Stimulated activated CD4-positive, alpha-beta T cell treated with anti-CD3 and anti-CD28 coated beads, TNF-alpha, amount 100 ng/mL, for 4 hours (primary cell): ENCODE measurements at regions not wholly inside any gene's neighbourhood (a gene's known extent, or its start where the extent isn't known, plus 50 kb on each side); places are given as distances from the start of the nearest gene placed in this dataset.

Source experiments
- DNase-seq, 3 experiments: peaks; one replicate each; pipeline ENCODE4 v3.0.0-alpha.2; 2020; ENCODE audit warnings: low read depth in 3 of 3

DNA sequence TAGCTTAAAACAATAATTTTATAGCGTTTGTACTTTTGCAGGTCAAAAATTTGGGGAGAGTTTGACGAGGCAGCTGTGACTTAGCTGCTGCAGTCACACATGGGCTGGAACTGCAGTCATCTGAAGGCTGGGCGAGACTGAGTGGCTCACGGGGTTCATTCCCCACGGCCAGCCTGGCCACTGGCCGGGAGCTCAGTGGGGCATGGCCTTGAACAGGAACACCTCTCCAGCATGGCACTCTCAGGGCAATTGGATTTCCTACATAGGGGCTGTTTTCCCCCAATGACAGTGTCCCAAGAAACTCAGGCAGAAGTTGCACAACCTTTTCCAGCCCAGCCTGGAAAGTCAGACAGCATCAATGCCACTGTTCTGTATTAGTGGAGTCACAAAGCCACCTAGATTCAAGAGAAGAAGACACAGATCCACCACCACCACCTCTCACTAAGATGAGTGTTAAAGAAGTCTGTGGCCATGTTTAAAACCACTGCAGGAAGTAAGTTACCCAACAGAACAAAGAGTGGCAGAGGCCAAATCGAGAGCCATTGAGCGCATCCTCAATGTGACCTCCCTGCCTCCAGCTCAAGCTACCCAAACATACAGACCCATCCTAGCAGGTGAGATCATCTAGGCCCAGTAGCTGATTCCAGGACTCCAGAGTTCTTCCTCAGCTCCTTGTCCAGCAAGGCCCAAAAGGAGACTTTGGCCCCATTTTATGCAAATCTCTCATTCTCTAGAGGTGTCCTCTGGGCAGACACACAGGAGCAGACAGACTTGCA, 618.7 kb upstream of the CADM1 start:
- no peak for DNase-seq

- DNase-seq, result no peak
Observed at GRCh38 chr11:116119158-116119557, 614.9 kb upstream of the CADM1 start.

- DNase-seq, result no peak
Observed at GRCh38 chr11:116118138-116118470, 613.9 kb upstream of the CADM1 start.

DNA sequence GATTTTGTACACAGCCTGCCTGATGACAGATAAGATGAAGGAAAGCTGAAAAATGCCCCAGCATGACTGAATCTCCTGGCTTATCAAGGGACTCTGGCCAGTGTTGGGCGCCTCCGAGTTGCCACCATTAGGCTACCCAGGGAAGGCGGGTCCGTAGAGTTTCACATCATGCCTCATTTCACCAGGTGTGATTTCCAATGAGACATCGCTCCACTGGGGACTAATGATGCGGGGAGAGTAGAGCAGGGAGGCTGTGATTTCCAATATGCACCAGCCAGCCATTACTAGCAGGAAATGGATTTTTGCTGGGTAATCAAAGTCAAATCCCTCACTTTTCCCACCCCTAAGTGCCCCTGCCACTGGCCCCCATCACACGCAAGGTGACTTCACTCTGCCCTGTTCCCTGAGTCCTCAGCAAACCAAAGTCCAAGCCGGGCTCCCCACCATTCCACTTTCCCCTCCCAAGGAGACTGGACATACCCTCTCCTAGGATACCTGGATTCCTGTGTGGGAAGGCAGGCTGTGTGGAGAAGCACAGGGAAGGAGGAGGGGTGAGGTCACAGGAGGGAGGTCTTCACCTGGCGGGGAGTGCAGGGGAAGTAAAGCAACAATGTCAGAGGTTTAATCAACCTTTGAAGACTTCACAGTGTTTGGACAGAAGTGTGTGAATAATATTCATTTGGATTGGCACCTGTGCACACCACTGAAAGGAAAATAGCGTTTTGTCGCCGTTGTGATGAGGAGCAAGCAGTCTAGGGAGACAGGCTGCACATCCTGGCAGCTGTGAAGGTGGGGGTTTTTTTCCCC, 613.3 kb upstream of the CADM1 start:
- DNase-seq, result no peak

- DNase-seq, result no peak
Observed at GRCh38 chr11:116115801-116116200, 611.6 kb upstream of the CADM1 start.

- DNase-seq, result no peak
Observed at GRCh38 chr11:116114198-116114651, 610.0 kb upstream of the CADM1 start.

DNA sequence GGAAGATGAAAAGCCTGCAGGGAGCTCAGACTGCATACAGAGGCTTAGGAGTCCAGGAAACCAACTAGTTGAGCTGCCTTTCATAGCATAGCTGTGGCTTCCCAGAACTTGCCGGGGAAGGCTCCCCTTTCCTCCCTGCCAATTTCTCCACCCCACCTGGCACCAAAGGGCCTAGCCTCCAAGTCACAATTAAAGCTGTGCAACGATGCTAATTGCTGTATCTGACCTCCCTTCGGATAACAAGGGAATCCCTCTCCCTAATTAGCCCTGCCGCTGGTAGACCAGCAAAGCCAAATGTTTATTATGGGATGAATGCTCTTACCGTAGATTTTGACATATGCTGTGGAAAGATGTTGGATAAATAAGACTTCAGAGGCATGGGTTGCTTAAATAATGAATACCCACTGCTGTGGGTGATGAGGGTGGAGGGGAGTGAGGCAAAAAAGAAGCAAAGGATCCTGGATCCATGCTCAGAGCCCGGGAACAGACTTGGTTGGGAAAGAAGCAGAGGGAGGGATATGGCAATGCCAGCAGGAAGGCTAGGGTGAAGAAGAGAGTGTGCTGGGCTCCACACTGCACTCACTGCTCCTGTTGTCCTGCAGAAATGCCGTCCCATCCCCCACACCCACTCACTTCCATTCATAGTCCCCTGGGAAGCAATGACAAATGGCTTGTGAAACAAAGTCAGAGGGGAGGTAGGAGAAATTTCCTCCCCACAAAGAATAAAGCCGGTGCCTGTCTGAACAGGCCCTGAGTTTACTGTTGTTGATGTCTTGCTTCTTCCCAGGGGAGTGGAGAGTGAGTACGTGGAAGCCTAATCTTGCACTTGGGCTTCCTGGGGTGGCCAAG, 608.1 kb upstream of the CADM1 start:
- DNase-seq, result no peak

DNA sequence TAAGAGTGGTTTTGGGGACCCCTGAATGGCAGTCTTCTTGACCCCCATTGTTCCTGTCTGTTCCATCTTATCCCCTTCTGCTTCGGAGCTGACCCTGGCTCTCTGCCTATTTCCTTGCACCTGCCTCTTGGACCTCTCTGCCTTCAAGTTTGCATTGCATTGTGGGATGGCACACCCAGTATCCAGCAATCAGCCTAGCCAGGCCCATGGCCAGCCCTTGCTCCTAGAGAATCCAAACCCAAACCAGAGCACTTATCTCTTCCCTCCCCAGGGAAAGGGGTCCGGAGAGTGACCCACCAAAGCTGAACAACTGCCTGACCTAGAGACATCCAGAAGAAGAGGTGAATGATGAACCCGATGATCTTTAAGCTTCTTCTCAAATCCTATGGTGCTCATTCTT, 607.3 kb upstream of the CADM1 start:
- no peak for DNase-seq

DNA sequence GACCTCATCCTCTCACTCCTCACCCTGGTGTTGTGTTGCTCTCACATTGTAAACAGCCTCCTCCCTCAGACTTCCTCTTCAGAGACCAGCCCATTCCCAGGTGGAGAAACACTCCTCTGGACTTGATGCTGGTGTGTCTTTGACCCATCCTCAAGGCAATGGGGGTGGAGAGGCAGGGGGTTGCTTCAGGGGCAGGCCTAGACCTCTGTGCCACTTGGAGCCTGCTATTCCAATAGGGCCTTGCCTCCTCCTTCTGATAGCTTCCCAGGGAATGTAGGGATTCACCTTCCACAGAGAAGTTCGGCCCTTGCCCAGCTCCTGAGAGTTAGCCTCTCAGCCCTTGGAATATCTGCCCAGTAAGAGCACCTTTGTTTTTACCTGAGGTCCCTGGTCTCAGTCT, 606.6 kb upstream of the CADM1 start:
- DNase-seq, result no peak

GRCh38 chr11:116110356-116110755, 606.1 kb upstream of the CADM1 start:
- no peak for DNase-seq

DNA sequence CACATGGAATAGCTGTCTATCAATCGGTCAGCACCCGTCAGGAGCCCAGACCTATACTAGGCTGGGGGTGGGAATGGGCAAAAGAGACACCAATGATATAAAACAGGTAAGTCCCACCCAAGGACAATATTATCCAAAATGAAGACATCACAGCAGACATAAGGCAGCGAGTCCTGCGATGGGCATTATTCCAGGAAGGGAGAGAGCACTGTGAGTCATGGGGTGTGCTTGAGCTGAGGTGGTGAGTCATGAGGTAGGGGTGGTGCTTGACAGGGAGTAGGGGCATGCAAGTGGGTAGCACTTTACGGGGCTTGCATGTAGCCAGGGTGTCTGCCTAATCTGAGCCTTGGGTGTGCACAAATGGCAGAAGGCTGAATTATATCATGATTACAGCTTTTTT, 605.0 kb upstream of the CADM1 start:
- no peak for DNase-seq

- no peak for DNase-seq
Observed at GRCh38 chr11:116108161-116108560, 603.9 kb upstream of the CADM1 start.

DNA sequence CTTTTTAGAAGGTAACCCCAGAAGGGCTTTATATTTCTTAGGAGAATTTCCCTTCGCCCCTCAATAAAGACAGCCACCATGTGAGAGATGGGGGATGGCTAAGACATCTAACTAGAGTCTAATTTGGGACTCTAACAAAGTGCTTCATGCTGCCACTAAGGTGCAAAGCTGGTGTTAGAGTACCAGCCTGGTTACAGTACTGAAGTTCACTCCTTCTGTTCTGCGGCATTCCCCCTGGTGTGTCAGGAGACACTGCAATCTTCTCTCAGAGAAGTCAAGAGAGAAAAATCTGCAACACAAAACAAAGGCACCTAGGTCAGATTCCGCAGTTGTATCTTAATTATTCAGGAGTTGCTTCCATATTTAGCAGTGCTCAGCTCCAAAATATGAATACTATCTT, 603.0 kb upstream of the CADM1 start:
- no peak for DNase-seq

GRCh38 chr11:116104498-116105174, 600.4 kb upstream of the CADM1 start:
- DNase-seq, result no peak

GRCh38 chr11:116101902-116102301, 597.7 kb upstream of the CADM1 start:
- no peak for DNase-seq

DNA sequence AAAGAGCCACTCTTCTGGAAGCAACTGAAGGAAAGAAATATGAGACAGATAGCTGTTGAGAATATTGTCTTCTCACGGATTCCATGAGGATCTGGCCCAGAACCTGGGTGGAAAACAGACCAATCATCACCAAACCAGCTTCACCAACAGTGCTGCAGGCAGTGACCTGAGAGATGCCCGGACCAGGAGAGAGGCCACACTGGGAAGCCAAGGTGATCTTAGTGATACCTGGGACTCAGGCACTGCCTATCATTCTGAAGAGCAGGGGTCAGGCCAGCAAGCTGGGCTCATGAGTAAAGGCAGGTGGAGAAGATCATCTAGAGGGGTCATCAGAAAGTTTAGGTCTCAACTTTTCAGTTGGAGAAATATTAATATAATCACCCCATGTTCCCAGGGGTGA, 595.8 kb upstream of the CADM1 start:
- no peak for DNase-seq

DNA sequence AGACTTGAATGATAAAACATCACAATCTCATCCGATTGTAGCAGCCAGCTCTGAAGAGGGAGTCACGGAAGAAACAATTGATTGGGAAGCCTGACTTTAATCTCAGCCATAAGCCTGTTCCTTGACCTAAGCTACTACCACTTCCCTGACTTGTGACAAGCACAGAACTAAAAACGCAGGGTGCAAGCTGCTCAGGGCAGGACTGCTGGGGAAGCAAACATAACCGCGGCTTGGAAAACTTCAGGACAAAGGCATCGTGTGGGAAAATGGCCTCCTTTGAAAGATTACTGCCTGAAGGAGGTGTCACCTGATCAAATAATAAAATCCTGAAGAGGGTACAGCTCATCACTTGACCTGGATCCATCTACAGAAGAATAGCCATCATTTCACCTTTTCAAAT, 595.3 kb upstream of the CADM1 start:
- DNase-seq, result no peak

DNA sequence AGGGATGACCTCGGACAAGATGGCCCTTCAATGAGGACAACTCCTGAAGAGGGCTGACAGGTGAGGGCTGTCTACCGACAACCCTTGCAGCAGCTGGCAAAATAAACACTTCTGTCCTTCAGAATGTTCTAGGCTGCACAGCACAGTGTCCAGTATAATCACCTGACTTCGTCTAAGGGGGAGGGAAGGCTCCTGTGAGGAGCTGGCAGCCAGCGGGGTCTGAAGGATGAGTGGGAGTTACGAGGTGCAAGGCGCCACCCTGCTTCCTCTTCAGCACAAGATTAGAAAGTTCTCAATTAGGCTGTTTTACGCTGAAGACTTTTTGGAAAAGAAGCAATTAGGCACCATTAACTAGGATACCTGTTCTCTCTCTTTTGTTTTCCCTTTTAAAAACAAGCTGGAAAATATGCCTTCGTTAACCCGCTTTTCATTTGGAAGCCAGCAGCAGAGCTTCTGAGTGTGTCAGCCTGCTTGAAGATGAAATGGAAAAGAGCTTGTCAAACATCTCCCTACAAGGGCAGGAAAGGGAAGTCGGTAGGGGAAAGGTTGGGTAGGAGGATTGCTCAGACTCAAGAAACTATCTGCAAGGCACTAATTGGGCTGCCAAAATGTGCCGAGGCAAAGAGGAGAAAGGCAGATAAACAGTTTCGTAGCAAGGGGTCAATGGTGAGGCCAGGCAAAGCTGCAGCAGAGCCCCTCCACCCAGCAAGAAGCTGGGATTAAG, 592.2 kb upstream of the CADM1 start:
- DNase-seq, result no peak

DNA sequence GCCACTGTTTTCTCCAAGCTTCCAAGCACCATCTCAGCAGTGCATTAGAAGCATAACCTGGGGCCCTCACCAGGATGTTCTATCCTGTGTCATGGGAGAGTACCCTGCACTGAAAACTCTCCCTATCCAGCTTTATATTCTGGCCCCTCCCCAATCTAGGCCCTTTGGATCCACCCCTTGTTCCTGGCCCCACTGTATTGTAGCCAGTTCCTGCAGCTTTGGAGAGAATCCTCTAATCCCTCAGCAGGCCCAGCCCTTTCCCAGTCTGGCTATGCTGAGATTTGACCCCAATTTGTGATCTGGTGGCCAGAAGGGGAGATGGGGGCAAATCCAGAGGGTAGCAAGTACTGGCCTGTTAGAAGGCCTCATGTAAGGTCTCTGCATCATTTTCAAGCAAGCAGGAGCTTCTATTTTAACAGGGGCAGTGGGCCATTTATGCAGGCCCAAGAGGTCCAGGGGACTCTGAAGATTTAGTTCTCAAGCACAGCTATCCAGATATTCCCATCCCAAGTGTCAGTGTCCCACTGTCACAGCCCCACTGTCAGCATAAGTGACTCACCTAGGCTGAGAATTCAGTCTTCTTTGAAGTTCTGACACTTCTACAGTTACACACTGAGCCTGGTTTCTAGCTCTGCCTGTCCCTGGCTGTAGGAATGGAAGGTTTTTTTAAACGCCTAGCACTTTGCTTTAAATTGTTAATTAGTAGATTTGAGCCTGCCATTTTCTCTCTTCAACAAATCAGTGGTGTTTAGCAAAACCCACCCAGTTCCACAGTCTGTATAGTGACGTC, 589.5 kb upstream of the CADM1 start:
- DNase-seq, result no peak

GRCh38 chr11:116093065-116093464, 588.9 kb upstream of the CADM1 start:
- DNase-seq, result no peak
